Mucosa of rectum (tissue), 2 donors: ENCODE measurements at regions not wholly inside any gene's neighbourhood (a gene's known extent, or its start where the extent isn't known, plus 50 kb on each side); places are given as distances from the start of the nearest gene placed in this dataset.

Source experiments
- H3K27ac ChIP-seq, 2 donors: one replicate each; pipeline ENCODE4 v1.7.0; 2013; ENCODE audit warnings: inconsistent platforms in 2 of 2, low read depth in 2 of 2, low read length in 2 of 2
- H3K27me3 ChIP-seq, 2 donors: one replicate each; pipeline ENCODE4 v1.7.0; 2013; ENCODE audit warnings: low read length in 2 of 2; ENCODE audit not compliant: control insufficient read depth in 2 of 2, insufficient read depth in 2 of 2
- H3K36me3 ChIP-seq, 2 donors: one replicate each; pipeline ENCODE4 v1.7.0; 2013; ENCODE audit warnings: low read length in 2 of 2; ENCODE audit not compliant: control insufficient read depth in 2 of 2, insufficient read depth in 2 of 2
- H3K4me1 ChIP-seq, 2 donors: one replicate each; pipeline ENCODE4 v1.7.0; 2013; ENCODE audit warnings: low read length in 2 of 2, mild to moderate bottlenecking in 1 of 2; ENCODE audit not compliant: control insufficient read depth in 2 of 2, insufficient read depth in 2 of 2
- H3K4me3 ChIP-seq, 2 donors: one replicate each; pipeline ENCODE4 v1.7.0; 2013; ENCODE audit warnings: low read length in 2 of 2
- H3K9ac ChIP-seq, 2 donors: one replicate each; pipeline ENCODE4 v1.7.0; 2013; ENCODE audit warnings: low read length in 2 of 2, low read depth in 1 of 2, mild to moderate bottlenecking in 1 of 2
- H3K9me3 ChIP-seq, 2 donors: one replicate each; pipeline ENCODE4 v1.7.0; 2013; ENCODE audit warnings: low read length in 2 of 2; ENCODE audit not compliant: control insufficient read depth in 2 of 2
- donor health status: healthy.
- donor health status: Normal muscosa, but diverticular disease.

DNA sequence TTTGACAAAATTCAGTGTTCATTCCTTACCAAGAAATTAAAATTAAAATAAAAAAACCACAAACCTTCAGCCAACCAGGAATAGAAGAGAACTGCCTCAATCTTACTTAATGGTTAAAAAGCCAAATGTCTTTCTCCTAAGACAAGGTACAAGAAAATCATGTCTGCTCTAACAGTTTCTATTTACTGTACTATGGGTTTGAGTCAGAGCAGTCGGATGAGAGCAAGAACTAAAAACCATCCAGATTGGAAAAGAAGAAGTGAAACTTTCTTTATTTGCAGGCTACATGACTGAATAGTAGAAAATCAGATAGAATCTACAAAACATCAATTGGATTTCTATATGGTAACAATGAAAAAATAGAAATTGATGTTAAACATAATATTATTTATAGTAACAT is 555.5 kb upstream of the TNP1 start:
- Histone ChIP-seq H3K9me3 (no peaks in the 10 kb centered on the region), H3K9ac (no peak overlapping the region), H3K27ac (no peak overlapping the region), H3K27me3 (no peaks in the 10 kb centered on the region), H3K4me3 (no peak overlapping the region), H3K4me1 (peaks cover 0 to 2% of the 10 kb centered on the region in 2 donors), H3K36me3 (no peaks in the 10 kb centered on the region)

DNA sequence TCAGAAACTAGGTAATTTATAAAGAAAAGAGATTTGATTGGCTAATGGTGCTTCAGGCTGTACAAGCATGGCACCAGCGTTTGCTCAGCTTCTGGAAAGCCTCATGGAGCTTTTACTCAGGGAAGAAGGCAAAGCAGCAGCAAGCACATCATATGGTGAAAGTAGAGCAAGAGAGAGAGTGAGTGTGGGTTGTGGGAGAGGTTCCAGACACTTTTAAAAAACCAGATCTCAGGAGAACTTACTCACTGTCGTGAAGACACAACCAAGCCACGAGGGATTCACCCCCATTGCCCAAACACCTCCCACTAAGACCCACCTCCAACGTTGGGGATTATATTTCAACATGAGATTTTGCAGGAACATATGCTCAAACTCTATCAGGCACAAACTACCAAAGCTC is 554.6 kb upstream of the TNP1 start:
- no peaks in the 10 kb centered on the region for H3K27me3 ChIP-seq
- H3K9ac ChIP-seq: no peak overlapping the region
- H3K4me3 ChIP-seq: no peak overlapping the region
- no peaks in the 10 kb centered on the region for H3K36me3 ChIP-seq
- no peaks in the 10 kb centered on the region for H3K9me3 ChIP-seq
- peaks cover 0 to 2% of the 10 kb centered on the region in 2 donors for H3K4me1 ChIP-seq
- no peak overlapping the region for H3K27ac ChIP-seq

DNA sequence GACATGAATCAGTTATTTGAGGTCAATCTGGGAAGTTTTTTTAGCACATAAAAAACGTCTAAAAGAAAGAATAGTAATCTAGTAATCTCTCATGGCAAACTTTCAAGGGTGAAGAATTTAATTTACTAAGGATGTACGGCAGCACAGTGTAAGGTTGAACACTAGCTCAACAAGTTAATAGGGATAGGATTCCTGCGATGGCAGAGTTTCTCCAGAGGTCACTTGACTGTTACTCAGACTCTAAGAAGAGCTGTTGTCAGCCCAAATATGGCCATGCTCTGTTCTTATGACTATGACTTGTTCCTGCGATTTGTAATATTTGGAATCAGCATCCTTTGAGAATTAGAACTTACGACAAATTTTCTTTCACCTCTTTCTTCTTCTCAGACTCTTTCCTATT is 553.3 kb upstream of the TNP1 start:
- Histone ChIP-seq H3K27ac (peak overlapping the region; percentile 17 to 44), H3K27me3 (no peaks in the 10 kb centered on the region), H3K4me3 (no peak overlapping the region), H3K36me3 (no peaks in the 10 kb centered on the region), H3K9me3 (no peaks in the 10 kb centered on the region), H3K9ac (no peak overlapping the region), H3K4me1 (peaks cover 0 to 2% of the 10 kb centered on the region in 2 donors)

DNA sequence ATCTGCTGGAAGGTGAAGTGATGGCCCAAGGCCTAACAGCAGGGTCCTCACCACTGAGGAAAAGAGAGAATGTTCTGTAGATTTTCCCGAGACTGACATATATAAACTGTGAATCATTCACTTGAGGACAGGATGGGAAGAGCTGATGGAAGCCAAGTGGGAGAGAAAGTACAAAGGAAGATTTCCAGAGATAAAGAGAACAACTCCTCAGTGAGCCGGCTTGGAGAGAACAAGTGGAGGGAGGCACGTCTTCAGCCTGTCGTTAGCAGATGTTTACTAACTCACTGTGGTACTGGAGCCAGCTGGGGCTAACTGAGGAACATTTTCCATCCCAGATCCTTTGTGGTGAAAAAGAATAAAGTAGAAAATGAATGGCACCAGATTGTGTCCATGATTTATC is 552.9 kb upstream of the TNP1 start:
- H3K36me3 ChIP-seq: no peaks in the 10 kb centered on the region
- H3K9me3 ChIP-seq: no peaks in the 10 kb centered on the region
- H3K4me1 ChIP-seq: peaks cover 0 to 2% of the 10 kb centered on the region in 2 donors
- H3K27ac ChIP-seq: peak overlapping the region; percentile 12 to 36
- H3K9ac ChIP-seq: no peak overlapping the region
- H3K27me3 ChIP-seq: no peaks in the 10 kb centered on the region
- H3K4me3 ChIP-seq: no peak overlapping the region

DNA sequence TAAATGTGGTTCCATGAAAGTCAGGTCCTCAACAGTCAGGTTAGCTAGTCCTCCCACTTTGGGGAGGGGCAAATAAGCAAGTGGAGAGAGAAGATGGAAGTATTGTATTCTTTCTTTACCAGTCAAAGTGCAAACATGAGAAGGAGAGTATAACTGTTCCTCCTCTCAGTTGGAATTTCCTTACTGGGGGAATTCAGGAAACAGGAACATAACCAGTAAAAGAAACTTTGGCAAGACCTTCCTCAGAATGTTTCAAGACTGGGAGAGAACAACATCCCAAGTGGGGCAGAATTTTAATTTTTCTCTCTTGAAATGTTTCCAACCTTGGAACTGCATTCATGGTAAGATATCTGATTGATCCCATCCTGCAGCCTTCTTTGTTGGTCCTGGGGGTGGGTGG is 552.4 kb upstream of the TNP1 start:
- Histone ChIP-seq H3K9ac (no peak overlapping the region), H3K36me3 (no peaks in the 10 kb centered on the region), H3K4me3 (no peak overlapping the region), H3K27me3 (no peaks in the 10 kb centered on the region), H3K4me1 (peaks cover 0 to 2% of the 10 kb centered on the region in 2 donors), H3K27ac (peak overlapping the region; percentile 12 to 36), H3K9me3 (no peaks in the 10 kb centered on the region)

DNA sequence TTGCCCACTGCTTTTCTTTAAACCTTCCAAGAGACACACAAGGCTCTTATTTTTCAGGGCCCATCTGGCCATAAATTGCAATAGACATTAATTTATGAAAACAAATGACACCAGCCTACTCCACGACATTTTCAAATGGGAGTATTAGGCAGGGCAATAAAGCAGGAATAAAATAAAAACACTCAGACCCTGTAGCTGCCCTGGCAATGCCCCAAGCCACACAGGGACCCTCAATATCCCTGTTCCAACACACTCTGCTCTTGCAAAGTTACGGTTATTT is 550.8 kb upstream of the TNP1 start:
- Histone ChIP-seq H3K9ac (no peak overlapping the region), H3K27ac (no peak overlapping the region), H3K9me3 (no peaks in the 10 kb centered on the region), H3K27me3 (no peaks in the 10 kb centered on the region), H3K4me3 (no peak overlapping the region), H3K36me3 (no peaks in the 10 kb centered on the region), H3K4me1 (peaks cover 0 to 2% of the 10 kb centered on the region in 2 donors)

DNA sequence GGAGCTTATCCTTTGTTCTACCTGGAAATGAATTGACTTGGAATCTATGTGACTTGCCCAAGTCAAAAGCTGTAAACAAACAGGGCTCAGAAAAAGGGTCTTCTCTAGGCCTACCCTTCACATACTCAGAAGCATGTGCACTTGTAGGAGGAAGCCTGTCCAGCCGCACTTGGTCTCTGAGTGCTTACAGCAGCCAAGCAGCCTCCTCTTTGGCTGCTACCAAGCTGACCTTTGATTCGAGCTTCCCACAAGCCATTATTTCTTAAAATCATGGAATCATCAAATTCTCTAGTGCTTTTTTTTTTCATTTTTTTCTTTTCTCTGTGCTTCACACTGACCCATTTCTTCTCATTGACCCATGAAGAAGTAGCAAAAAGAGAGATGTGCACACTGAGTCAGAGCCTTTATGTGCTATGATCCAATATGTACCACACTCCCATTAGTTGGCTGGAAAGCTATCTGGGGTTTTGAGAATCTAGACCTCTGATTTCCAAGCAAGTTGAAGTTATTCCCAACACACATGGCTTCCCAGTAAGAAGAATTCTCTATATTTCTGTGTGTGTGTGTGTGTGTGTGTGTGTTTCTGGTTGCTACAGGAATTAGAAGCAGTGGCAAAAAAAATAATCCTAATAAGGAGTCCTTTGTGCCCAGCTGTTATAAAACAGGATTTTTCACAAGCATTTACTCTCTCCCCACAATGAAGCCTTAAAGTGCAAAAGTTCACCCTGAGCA is 550.3 kb upstream of the TNP1 start:
- Histone ChIP-seq H3K27ac (no peak overlapping the region), H3K27me3 (no peaks in the 10 kb centered on the region), H3K4me1 (peaks cover 0 to 2% of the 10 kb centered on the region in 2 donors), H3K4me3 (no peak overlapping the region), H3K9me3 (no peaks in the 10 kb centered on the region), H3K9ac (no peak overlapping the region), H3K36me3 (no peaks in the 10 kb centered on the region)

DNA sequence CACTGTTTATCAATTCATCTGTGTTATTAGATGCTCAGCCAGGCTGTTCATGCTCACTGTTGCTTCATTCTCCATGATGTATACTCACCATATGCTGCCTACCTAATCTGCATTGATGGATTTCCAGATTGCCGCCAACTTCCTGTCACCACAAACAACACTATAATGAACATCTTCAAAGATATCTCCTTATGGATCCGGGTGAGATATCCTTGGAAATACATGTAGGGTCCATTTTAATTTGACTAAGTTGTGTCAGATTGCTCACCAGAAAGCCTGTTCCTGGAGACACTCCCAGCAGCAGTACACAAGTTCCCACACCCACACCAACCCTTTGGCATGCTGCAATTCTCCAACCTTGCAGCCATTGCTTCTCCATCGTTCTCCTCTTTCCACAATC is 547.5 kb upstream of the TNP1 start:
- no peaks in the 10 kb centered on the region for H3K27me3 ChIP-seq
- no peak overlapping the region for H3K4me3 ChIP-seq
- no peaks in the 10 kb centered on the region for H3K36me3 ChIP-seq
- H3K27ac ChIP-seq: no peak overlapping the region
- no peak overlapping the region for H3K9ac ChIP-seq
- no peaks in the 10 kb centered on the region for H3K4me1 ChIP-seq
- no peaks in the 10 kb centered on the region for H3K9me3 ChIP-seq

DNA sequence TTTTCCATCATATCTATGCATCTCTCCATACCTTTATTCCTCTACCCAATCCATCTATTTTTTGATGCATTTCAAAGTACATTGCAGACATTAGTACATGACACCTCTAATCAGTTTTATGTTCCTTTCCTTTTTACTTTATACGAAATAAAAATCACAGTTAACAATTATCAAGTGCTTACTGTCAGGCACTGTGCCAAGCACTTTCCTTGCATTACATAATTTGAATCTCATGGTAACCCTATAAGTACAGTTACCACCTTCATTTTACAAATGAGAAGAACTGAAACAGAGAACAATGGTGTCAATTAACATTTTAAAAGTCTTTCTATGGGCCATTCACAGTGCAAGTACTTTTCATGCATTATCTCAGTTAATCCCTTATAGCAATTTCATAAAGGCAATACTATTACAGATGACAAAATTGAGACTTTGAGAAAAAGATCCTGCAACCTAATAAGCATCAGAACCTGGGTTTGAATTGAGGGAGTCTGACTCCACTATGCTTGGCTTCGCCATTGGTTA is 544.4 kb upstream of the TNP1 start:
- H3K4me1 ChIP-seq: no peaks in the 10 kb centered on the region
- no peak overlapping the region for H3K9ac ChIP-seq
- no peak overlapping the region for H3K4me3 ChIP-seq
- H3K9me3 ChIP-seq: no peaks in the 10 kb centered on the region
- no peaks in the 10 kb centered on the region for H3K36me3 ChIP-seq
- no peaks in the 10 kb centered on the region for H3K27me3 ChIP-seq
- no peak overlapping the region for H3K27ac ChIP-seq

DNA sequence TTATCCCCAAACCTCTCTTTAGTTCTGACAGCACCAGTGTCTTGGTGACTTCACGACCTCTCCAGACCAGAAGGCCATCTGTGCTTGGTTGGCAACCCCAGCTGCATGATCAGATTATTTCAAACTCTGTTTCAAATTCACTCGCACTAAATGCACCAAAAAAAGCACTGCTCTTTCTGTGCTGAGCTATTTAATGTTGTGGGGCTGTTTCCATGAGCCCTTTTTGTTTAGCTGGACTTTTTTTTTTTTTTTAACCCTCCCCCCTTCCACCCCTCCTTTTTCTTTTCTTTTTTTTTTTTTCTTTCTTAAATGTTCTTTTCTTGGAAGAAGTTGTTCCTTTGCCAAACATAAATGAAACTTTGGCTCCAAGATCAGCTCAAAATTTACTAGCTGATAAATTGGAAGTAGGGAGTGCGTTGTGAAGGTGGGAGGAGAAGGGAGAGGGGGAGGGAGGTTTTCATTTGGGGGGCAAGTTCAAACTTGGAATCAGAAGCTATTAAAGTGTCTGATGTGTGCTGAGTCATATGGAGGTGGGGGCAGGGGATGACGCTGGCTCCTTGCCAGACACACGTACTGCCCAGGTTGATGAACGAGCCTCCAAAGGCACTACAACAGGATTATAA is 543.0 kb upstream of the TNP1 start:
- Histone ChIP-seq H3K27ac (peak overlapping the region; percentile 24 to 50), H3K27me3 (no peaks in the 10 kb centered on the region), H3K4me1 (no peaks in the 10 kb centered on the region), H3K36me3 (no peaks in the 10 kb centered on the region), H3K4me3 (no peak overlapping the region), H3K9me3 (no peaks in the 10 kb centered on the region), H3K9ac (no peak overlapping the region)
